SU-DHL-6 (cell line): ENCODE measurements at regions not wholly inside any gene's neighbourhood (a gene's known extent, or its start where the extent isn't known, plus 50 kb on each side); places are given as distances from the start of the nearest gene placed in this dataset.

Experiments used
- CTCF ChIP-seq: fragments of 200-600 bp; sonication (generic); IDR thresholded peaks from one replicate; pipeline ENCODE4 v1.5.1; 2017; ENCODE audit warnings: antibody characterized with exemption, mild to moderate bottlenecking, low read length, moderate library complexity; ENCODE audit not compliant: insufficient read depth, poor library complexity, severe bottlenecking
- EZH2phosphoT487 ChIP-seq: fragments of 200-600 bp; sonication (generic), shearing (Covaris generic); conservative IDR thresholded peaks from 2 replicates; pipeline ENCODE4 v1.6.1; 2018; ENCODE audit warnings: mild to moderate bottlenecking, antibody characterized with exemption, low read length, moderate library complexity, mixed read lengths

- no peak for TF ChIP-seq CTCF
- no peak for TF ChIP-seq EZH2phosphoT487
These were observed 230.3 kb upstream of the TRIB2 start for GRCh38 chr2:12486205-12487118.
